ENCODE measurements at regions not wholly inside any gene's neighbourhood (a gene's known extent, or its start where the extent isn't known, plus 50 kb on each side); places are given as distances from the start of the nearest gene placed in this dataset.

- no peak for TF ChIP-seq CTCF (IDR thresholded peaks at IDR 0.05)
- no peak for TF ChIP-seq POLR2A (IDR thresholded peaks at IDR 0.05)
- TF ChIP-seq POLR2AphosphoS5 (IDR thresholded peaks at IDR 0.05; ENCODE audit: insufficient read depth in 1 of 2, low read depth in 1 of 2), result no peak
Measured at GRCh38 chr21:38170704-38171682, 85.8 kb upstream of the KCNJ15 start.
